HG03521 (cell line): ENCODE measurements at regions not wholly inside any gene's neighbourhood (a gene's known extent, or its start where the extent isn't known, plus 50 kb on each side); places are given as distances from the start of the nearest gene placed in this dataset.

Experiments
- ATAC-seq: cut with Tn5 transposase; IDR thresholded peaks from one replicate; pipeline ENCODE4 v1.9.1; 2021; ENCODE audit warnings: mild to moderate bottlenecking, moderate library complexity; ENCODE audit not compliant: unreplicated experiment

- ATAC-seq, result no peak
Observed at GRCh38 chr4:20302336-20302735, 50.6 kb downstream of the SLIT2 start.

- no peak for ATAC-seq
Observed at GRCh38 chr4:20305976-20306375, 54.3 kb downstream of the SLIT2 start.

- ATAC-seq, result no peak
Observed at GRCh38 chr4:20311856-20312255, 60.2 kb downstream of the SLIT2 start.

GRCh38 chr4:20313237-20314030 lies 61.7 kb downstream of the SLIT2 start:
- no peak for ATAC-seq

GRCh38 chr4:20317424-20317985 lies 65.8 kb downstream of the SLIT2 start:
- ATAC-seq, result no peak

- ATAC-seq, result no peak
Observed at GRCh38 chr4:20318001-20318908, 66.5 kb downstream of the SLIT2 start.

GRCh38 chr4:20318909-20319277 lies 67.2 kb downstream of the SLIT2 start:
- no peak for ATAC-seq

- ATAC-seq, result no peak
Observed at GRCh38 chr4:20319825-20320612, 68.3 kb downstream of the SLIT2 start.

- ATAC-seq, result no peak
Observed at GRCh38 chr4:20323991-20324390, 72.3 kb downstream of the SLIT2 start.

- ATAC-seq, result no peak
Observed at GRCh38 chr4:20326460-20326859, 74.8 kb downstream of the SLIT2 start.

- ATAC-seq, result no peak
Observed at GRCh38 chr4:20326977-20327376, 75.3 kb downstream of the SLIT2 start.

GRCh38 chr4:20327808-20328207 lies 76.1 kb downstream of the SLIT2 start:
- no peak for ATAC-seq

- no peak for ATAC-seq
Observed at GRCh38 chr4:20331642-20332041, 79.9 kb downstream of the SLIT2 start.

GRCh38 chr4:20333141-20333715 lies 81.5 kb downstream of the SLIT2 start:
- no peak for ATAC-seq

GRCh38 chr4:20337261-20337664 lies 85.6 kb downstream of the SLIT2 start:
- no peak for ATAC-seq

- ATAC-seq, result no peak
Observed at GRCh38 chr4:20338841-20339240, 87.1 kb downstream of the SLIT2 start.

GRCh38 chr4:20341134-20341738 lies 89.5 kb downstream of the SLIT2 start:
- no peak for ATAC-seq

GRCh38 chr4:20347531-20347930 lies 95.8 kb downstream of the SLIT2 start:
- no peak for ATAC-seq

- ATAC-seq, result no peak
Observed at GRCh38 chr4:20348411-20348810, 96.7 kb downstream of the SLIT2 start.
